ENCODE measurements at regions not wholly inside any gene's neighbourhood (a gene's known extent, or its start where the extent isn't known, plus 50 kb on each side); places are given as distances from the start of the nearest gene placed in this dataset.

DNA sequence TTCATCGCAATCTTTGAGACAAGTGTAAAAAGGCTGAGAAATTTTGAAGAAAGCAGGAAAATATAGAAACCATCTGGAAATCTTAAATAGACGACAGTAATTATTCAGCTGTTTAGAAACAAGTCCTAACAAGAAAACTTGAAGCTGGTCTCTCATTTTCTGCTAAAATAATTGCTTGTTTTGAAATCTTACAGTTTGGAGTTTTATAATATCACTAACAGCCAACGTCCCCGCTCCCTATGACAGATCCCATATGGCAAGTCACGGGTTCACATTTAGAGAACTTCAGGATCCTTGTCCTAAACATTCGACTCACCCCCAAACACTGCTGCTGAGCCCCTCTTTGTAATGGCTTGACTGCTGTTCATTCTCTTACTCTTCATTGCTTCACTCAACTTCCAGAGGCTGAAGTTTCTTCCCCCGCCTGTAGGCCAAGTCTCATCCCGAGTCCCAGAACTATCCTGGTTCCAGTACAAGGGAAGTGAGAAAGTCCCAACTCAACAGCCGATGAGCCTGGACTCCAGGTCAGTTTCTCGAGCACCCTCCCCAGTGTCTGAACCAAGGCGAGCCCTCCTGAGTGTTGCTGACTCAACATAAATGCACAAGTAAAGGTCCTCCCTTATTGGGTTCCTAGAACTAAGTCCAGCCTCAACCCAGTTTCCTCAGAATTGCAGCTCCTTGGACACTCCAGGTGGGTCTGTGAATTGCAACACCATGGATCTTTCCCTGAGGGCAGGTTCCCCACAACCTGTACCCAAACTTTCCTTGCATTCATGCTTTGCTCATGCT is 93.4 kb upstream of the BACE2 start:
- TF ChIP-seq, protein P1, sequence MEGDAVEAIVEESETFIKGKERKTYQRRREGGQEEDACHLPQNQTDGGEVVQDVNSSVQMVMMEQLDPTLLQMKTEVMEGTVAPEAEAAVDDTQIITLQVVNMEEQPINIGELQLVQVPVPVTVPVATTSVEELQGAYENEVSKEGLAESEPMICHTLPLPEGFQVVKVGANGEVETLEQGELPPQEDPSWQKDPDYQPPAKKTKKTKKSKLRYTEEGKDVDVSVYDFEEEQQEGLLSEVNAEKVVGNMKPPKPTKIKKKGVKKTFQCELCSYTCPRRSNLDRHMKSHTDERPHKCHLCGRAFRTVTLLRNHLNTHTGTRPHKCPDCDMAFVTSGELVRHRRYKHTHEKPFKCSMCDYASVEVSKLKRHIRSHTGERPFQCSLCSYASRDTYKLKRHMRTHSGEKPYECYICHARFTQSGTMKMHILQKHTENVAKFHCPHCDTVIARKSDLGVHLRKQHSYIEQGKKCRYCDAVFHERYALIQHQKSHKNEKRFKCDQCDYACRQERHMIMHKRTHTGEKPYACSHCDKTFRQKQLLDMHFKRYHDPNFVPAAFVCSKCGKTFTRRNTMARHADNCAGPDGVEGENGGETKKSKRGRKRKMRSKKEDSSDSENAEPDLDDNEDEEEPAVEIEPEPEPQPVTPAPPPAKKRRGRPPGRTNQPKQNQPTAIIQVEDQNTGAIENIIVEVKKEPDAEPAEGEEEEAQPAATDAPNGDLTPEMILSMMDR (IDR thresholded peaks at IDR 0.05; ENCODE audit: low read depth, low read length, poor library complexity, severe bottlenecking), result no peak
- no peak for TF ChIP-seq EZH2phosphoT487 (IDR thresholded peaks at IDR 0.05; ENCODE audit: borderline replicate concordance, low read length)

Measured in DOHH2 (cell line).